HG03159 (cell line): ENCODE measurements at regions not wholly inside any gene's neighbourhood (a gene's known extent, or its start where the extent isn't known, plus 50 kb on each side); places are given as distances from the start of the nearest gene placed in this dataset.
"Not testable (repeated sequence)": the region's sequence is repeated elsewhere in the genome, so short reads cannot be mapped to it uniquely, and the experiment has no call there.

Experiments
- ATAC-seq: cut with Tn5 transposase; IDR thresholded peaks from one replicate; pipeline ENCODE4 v1.9.1; 2021; ENCODE audit warnings: mild to moderate bottlenecking, moderate library complexity; ENCODE audit not compliant: unreplicated experiment

- ATAC-seq: no peak
Measured at GRCh38 chr22:22123118-22123959, 121.2 kb upstream of the VPREB1 start.

- ATAC-seq: no peak
Measured at GRCh38 chr22:22122348-22123117, 122.1 kb upstream of the VPREB1 start.

GRCh38 chr22:22121445-22121844 lies 123.1 kb upstream of the VPREB1 start:
- no peak for ATAC-seq

GRCh38 chr22:22120160-22120559 lies 124.4 kb upstream of the VPREB1 start:
- ATAC-seq: no peak

GRCh38 chr22:22118987-22119386 lies 125.6 kb upstream of the VPREB1 start:
- ATAC-seq: no peak

- ATAC-seq: not testable (repeated sequence)
Measured at GRCh38 chr22:22117864-22118544, 126.6 kb upstream of the VPREB1 start.

- ATAC-seq: not testable (repeated sequence)
Measured at GRCh38 chr22:22116997-22117770, 127.4 kb upstream of the VPREB1 start.

- ATAC-seq: no peak
Measured at GRCh38 chr22:22113701-22114100, 130.9 kb upstream of the VPREB1 start.

GRCh38 chr22:22112533-22113294 lies 130.1 kb upstream of the TOP3B start:
- no peak for ATAC-seq

- no peak for ATAC-seq
Measured at GRCh38 chr22:22111983-22112382, 129.4 kb upstream of the TOP3B start.

- ATAC-seq: peak; percentile 59
Measured at GRCh38 chr22:22111267-22111751, 128.7 kb upstream of the TOP3B start.

- ATAC-seq: peak; percentile 93
Measured at GRCh38 chr22:22110548-22111266, 128.1 kb upstream of the TOP3B start.

- no peak for ATAC-seq
Measured at GRCh38 chr22:22109693-22110466, 127.3 kb upstream of the TOP3B start.

- no peak for ATAC-seq
Measured at GRCh38 chr22:22106855-22107254, 124.3 kb upstream of the TOP3B start.

GRCh38 chr22:22105364-22105763 lies 122.8 kb upstream of the TOP3B start:
- no peak for ATAC-seq

- no peak for ATAC-seq
Measured at GRCh38 chr22:22103078-22103875, 120.7 kb upstream of the TOP3B start.
